Natural killer cell (primary cell): ENCODE measurements at regions not wholly inside any gene's neighbourhood (a gene's known extent, or its start where the extent isn't known, plus 50 kb on each side); places are given as distances from the start of the nearest gene placed in this dataset.
"Not testable (repeated sequence)": the region's sequence is repeated elsewhere in the genome, so short reads cannot be mapped to it uniquely, and the experiment has no call there.

Experiments used
- ATAC-seq, 3 donors: fragments of 150-1000 bp in 2 of 3; fragments of 200-7000 bp in 1 of 3; cut with Tn5 transposase; 1 replicate in 1 of 3; 2 replicates in 2 of 3; pipeline ENCODE4 v1.10.0; 2021; ENCODE audit warnings: mild to moderate bottlenecking in 2 of 3, moderate library complexity in 2 of 3
- DNase-seq, 2 donors: peaks; one replicate each; pipeline versions ENCODE4 v3.0.0 to v3.0.0-alpha.2; 2013 to 2021; ENCODE audit warnings: mixed read lengths in 1 of 2
- H3K27ac ChIP-seq: one replicate; pipeline ENCODE4 v1.5.1; 2013; ENCODE audit warnings: mild to moderate bottlenecking, low read length
- H3K27me3 ChIP-seq: one replicate; pipeline ENCODE4 v1.6.1; 2013; ENCODE audit warnings: low read length; ENCODE audit not compliant: control insufficient read depth, insufficient read depth
- H3K36me3 ChIP-seq: one replicate; pipeline ENCODE4 v1.6.1; 2013; ENCODE audit warnings: low read length; ENCODE audit not compliant: control insufficient read depth, insufficient read depth
- H3K4me1 ChIP-seq: one replicate; pipeline ENCODE4 v1.6.1; 2013; ENCODE audit warnings: low read length; ENCODE audit not compliant: control insufficient read depth, insufficient read depth
- H3K4me3 ChIP-seq: one replicate; pipeline ENCODE4 v1.5.1; 2013; ENCODE audit warnings: low read length
- H3K9me3 ChIP-seq: one replicate; pipeline ENCODE4 v1.6.1; 2013; ENCODE audit warnings: low read length; ENCODE audit not compliant: control insufficient read depth, insufficient read depth
- H3K27ac Mint-ChIP-seq, 2 donors: one replicate each; pipeline ENCODE4 v1.8.0; 2022; ENCODE audit warnings: mild to moderate bottlenecking in 2 of 2, mixed read lengths in 2 of 2, moderate library complexity in 1 of 2
- H3K27me3 Mint-ChIP-seq, 2 donors: one replicate each; pipeline ENCODE4 v1.8.0; 2022; ENCODE audit warnings: low read depth in 2 of 2, mixed read lengths in 2 of 2
- H3K36me3 Mint-ChIP-seq: one replicate; pipeline ENCODE4 v1.8.0; 2022; ENCODE audit warnings: mixed read lengths
- H3K4me1 Mint-ChIP-seq, 2 donors: one replicate each; pipeline ENCODE4 v1.8.0; 2022; ENCODE audit warnings: mixed read lengths in 2 of 2
- H3K4me3 Mint-ChIP-seq: one replicate; pipeline ENCODE4 v1.8.0; 2022; ENCODE audit warnings: mild to moderate bottlenecking, moderate library complexity, mixed read lengths
- H3K9me3 Mint-ChIP-seq, 2 donors: one replicate each; pipeline ENCODE4 v1.8.0; 2022; ENCODE audit warnings: mixed read lengths in 2 of 2
- WGBS: methylation state at CpG from one replicate; pipeline ENCODE4 v1.1.7; 2013; ENCODE audit warnings: missing lambda C conversion rate; ENCODE audit not compliant: insufficient coverage; 5-methylcytosine and 5-hydroxymethylcytosine counted together
- intact Hi-C: fragments of 100-400 bp; cut with micrococcal nuclease; formaldehyde crosslinking; loops from one replicate; pipeline ENCODE4 v1.14.2; 2022
- TF ChIP-seq, protein P1 (sequence below): fragments of 200-600 bp; IDR thresholded peaks from one replicate; pipeline ENCODE4 v1.8.0; 2022; ENCODE audit warnings: antibody characterized with exemption

GRCh38 chr17:71769850-71770249 lies 351.0 kb upstream of the SOX9 start:
- TF ChIP-seq, protein P1, sequence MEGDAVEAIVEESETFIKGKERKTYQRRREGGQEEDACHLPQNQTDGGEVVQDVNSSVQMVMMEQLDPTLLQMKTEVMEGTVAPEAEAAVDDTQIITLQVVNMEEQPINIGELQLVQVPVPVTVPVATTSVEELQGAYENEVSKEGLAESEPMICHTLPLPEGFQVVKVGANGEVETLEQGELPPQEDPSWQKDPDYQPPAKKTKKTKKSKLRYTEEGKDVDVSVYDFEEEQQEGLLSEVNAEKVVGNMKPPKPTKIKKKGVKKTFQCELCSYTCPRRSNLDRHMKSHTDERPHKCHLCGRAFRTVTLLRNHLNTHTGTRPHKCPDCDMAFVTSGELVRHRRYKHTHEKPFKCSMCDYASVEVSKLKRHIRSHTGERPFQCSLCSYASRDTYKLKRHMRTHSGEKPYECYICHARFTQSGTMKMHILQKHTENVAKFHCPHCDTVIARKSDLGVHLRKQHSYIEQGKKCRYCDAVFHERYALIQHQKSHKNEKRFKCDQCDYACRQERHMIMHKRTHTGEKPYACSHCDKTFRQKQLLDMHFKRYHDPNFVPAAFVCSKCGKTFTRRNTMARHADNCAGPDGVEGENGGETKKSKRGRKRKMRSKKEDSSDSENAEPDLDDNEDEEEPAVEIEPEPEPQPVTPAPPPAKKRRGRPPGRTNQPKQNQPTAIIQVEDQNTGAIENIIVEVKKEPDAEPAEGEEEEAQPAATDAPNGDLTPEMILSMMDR, result no peak
- H3K27ac Mint-ChIP-seq, result no peak overlapping the region
- no peaks in the 10 kb centered on the region for H3K9me3 ChIP-seq
- no peak overlapping the region for H3K27ac ChIP-seq
- DNase-seq (no peak), ATAC-seq (no peak)
- H3K4me3 ChIP-seq, result no peak overlapping the region
- WGBS, result 74% methylated on average over 2 of the region's 2 CpGs
- no peaks in the 10 kb centered on the region for H3K36me3 ChIP-seq
- no peaks in the 10 kb centered on the region for H3K4me1 ChIP-seq
- no peaks in the 10 kb centered on the region for H3K36me3 Mint-ChIP-seq
- H3K4me1 Mint-ChIP-seq, result no peaks in the 10 kb centered on the region
- H3K27me3 ChIP-seq, result no peaks in the 10 kb centered on the region
- H3K4me3 Mint-ChIP-seq, result no peak overlapping the region
- intact Hi-C loops, result no loop called here
- peaks cover 16 to 18% of the 10 kb centered on the region in 2 donors for H3K9me3 Mint-ChIP-seq
- no peaks in the 10 kb centered on the region for H3K27me3 Mint-ChIP-seq

DNA sequence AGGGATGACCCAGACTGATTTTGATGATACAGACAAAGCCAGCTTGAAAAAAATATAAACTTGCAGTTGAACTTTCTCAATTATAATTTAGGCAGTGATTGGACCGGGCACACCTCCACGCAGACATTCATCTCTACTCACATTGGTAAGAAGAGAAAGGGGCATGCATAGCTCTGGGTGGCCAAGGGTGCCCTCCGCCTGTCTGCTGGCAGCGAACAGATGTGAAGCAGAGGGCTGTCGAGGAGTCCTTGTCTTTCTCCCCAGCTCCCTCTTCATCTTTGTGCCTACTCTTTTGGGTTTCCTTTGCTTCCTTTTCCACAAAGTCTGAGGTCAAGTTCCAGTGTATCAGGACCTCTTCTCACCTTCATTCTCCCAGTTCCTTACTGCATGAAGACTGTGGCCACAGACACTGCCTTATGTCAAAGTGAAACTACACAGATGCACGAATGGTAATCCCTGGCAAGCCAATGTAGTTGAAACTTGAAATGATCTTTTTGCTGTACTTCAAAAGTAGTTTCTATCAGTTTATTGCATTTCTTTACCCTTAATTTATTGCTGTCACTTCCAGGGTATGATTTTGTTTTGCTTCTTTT lies 343.7 kb upstream of the SOX9 start:
- Histone ChIP-seq H3K9me3 (no peaks in the 10 kb centered on the region), H3K27me3 (no peaks in the 10 kb centered on the region), H3K27ac (no peak overlapping the region), H3K36me3 (no peaks in the 10 kb centered on the region), H3K4me1 (no peaks in the 10 kb centered on the region), H3K4me3 (no peak overlapping the region)
- Mint-ChIP-seq H3K4me3 (no peak overlapping the region), H3K4me1 (no peaks in the 10 kb centered on the region), H3K36me3 (peaks cover 6% of the 10 kb centered on the region), H3K27ac (no peak overlapping the region), H3K27me3 (no peaks in the 10 kb centered on the region), H3K9me3 (peaks cover 5 to 9% of the 10 kb centered on the region in 2 donors)
- no peak for ATAC-seq
- 87% methylated on average over 6 of the region's 6 CpGs for WGBS
- DNase-seq, result no peak
- intact Hi-C loops, result no loop called here
- TF ChIP-seq, protein P1, result no peak

- DNase-seq (no peak), ATAC-seq (no peak)
- Histone ChIP-seq H3K27me3 (no peaks in the 10 kb centered on the region), H3K4me3 (no peak overlapping the region), H3K27ac (no peak overlapping the region), H3K36me3 (no peaks in the 10 kb centered on the region), H3K4me1 (no peaks in the 10 kb centered on the region), H3K9me3 (no peaks in the 10 kb centered on the region)
- 75% methylated on average over 2 of the region's 3 CpGs for WGBS
- TF ChIP-seq, protein P1, result no peak
- Mint-ChIP-seq H3K27me3 (no peaks in the 10 kb centered on the region), H3K4me1 (no peaks in the 10 kb centered on the region), H3K4me3 (no peak overlapping the region), H3K27ac (no peak overlapping the region), H3K9me3 (peaks cover 3 to 7% of the 10 kb centered on the region in 2 donors), H3K36me3 (peaks cover 6% of the 10 kb centered on the region)
- intact Hi-C loops, result no loop called here
These were observed 341.3 kb upstream of the SOX9 start for GRCh38 chr17:71779482-71779881.

DNA sequence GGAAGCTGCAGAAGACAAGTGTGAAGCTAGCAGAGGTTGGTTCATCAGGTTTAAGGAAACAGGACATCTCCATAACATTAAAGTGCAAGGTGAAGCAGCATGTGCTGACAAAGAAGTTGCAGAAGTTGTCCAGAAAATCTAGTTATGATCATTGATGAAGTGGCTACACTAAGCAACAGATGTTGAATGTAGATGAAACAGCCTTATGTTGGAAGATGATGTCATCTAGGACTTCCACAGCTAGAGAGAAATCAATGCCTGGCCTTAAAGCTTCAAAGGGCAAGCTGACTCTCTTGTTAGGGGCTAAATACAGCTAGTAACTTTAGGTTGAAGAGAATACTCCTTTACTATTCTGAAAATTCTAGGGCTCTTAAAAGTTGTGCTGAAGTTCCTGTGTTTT lies 340.2 kb upstream of the SOX9 start:
- TF ChIP-seq, protein P1, result no peak

GRCh38 chr17:71782021-71782420 lies 338.8 kb upstream of the SOX9 start:
- H3K9me3 Mint-ChIP-seq, DNase-seq, H3K27me3 Mint-ChIP-seq, H3K4me3 Mint-ChIP-seq, H3K27ac ChIP-seq, H3K36me3 Mint-ChIP-seq, H3K36me3 ChIP-seq, H3K4me3 ChIP-seq, H3K27ac Mint-ChIP-seq, intact Hi-C loops, H3K9me3 ChIP-seq, H3K27me3 ChIP-seq, H3K4me1 ChIP-seq, H3K4me1 Mint-ChIP-seq, ATAC-seq: not testable (repeated sequence)
- 93% methylated on average over 8 of the region's 8 CpGs for WGBS

More for the DNA sequence above, 340.2 kb upstream of the SOX9 start:
- no peak overlapping the region for H3K27ac Mint-ChIP-seq
- Histone ChIP-seq H3K9me3 (no peaks in the 10 kb centered on the region), H3K4me3 (no peak overlapping the region), H3K27me3 (no peaks in the 10 kb centered on the region), H3K36me3 (no peaks in the 10 kb centered on the region), H3K4me1 (no peaks in the 10 kb centered on the region), H3K27ac (no peak overlapping the region)
- no peak for DNase-seq
- ATAC-seq, result no peak
- no peaks in the 10 kb centered on the region for H3K27me3 Mint-ChIP-seq
- H3K4me1 Mint-ChIP-seq, result no peaks in the 10 kb centered on the region
- no peak overlapping the region for H3K4me3 Mint-ChIP-seq
- peaks cover 6% of the 10 kb centered on the region for H3K36me3 Mint-ChIP-seq
- peaks cover 7 to 9% of the 10 kb centered on the region in 2 donors for H3K9me3 Mint-ChIP-seq
- intact Hi-C loops, result no loop called here
